ENCODE measurements at regions not wholly inside any gene's neighbourhood (a gene's known extent, or its start where the extent isn't known, plus 50 kb on each side); places are given as distances from the start of the nearest gene placed in this dataset.
"Not testable (repeated sequence)": the region's sequence is repeated elsewhere in the genome, so short reads cannot be mapped to it uniquely, and the experiment has no call there.

DNA sequence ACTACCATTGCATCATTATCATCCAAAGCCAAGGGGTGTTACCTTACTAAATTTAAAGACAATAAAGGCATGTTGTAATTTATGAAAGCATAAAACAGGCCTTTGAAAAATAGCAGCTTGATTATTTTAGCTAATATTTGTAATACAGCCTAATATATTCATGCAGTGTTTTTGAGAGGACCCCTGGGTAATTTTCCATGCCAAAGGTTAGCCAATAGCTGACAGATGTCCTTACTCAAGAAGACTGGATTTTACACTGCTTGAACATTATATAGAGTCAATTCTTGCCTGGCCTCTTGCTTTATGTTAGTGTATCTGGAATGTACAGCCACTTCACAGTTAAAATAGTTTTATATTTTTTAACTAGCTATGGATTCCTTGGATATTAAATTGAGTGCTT lies 337.8 kb upstream of the PAPPA start:
- no peaks in the 10 kb centered on the region for H3F3A ChIP-seq (ENCODE audit: low read depth)
- H3K9me3 ChIP-seq (ENCODE audit: insufficient read depth, low read depth, low read length), result peaks cover 6% of the 10 kb centered on the region; the same call in 1 of the 2 replicates
- no peak overlapping the region for H2AFZ ChIP-seq (ENCODE audit: low read length)
- H3K79me2 ChIP-seq (ENCODE audit: insufficient read depth, low read length), result no peaks in the 10 kb centered on the region
- no peak overlapping the region for H3K4me2 ChIP-seq (ENCODE audit: low read depth, low read length, poor library complexity, severe bottlenecking)
- H3K9me2 ChIP-seq (replicated peaks; ENCODE audit: low read depth, low read length), result no peaks in the 10 kb centered on the region
- no peaks in the 10 kb centered on the region for H3K4me1 ChIP-seq (ENCODE audit: insufficient read depth, low read length, poor library complexity, severe bottlenecking)
- no peaks in the 10 kb centered on the region for H4K20me1 ChIP-seq (ENCODE audit: insufficient read depth, low read length, poor library complexity, severe bottlenecking)
- no peaks in the 10 kb centered on the region for H3K27me3 ChIP-seq (ENCODE audit: insufficient read depth, low read length, poor library complexity, severe bottlenecking)
- H3K36me3 ChIP-seq (ENCODE audit: insufficient read depth, low read length), result no peaks in the 10 kb centered on the region
- TF ChIP-seq, protein P1, sequence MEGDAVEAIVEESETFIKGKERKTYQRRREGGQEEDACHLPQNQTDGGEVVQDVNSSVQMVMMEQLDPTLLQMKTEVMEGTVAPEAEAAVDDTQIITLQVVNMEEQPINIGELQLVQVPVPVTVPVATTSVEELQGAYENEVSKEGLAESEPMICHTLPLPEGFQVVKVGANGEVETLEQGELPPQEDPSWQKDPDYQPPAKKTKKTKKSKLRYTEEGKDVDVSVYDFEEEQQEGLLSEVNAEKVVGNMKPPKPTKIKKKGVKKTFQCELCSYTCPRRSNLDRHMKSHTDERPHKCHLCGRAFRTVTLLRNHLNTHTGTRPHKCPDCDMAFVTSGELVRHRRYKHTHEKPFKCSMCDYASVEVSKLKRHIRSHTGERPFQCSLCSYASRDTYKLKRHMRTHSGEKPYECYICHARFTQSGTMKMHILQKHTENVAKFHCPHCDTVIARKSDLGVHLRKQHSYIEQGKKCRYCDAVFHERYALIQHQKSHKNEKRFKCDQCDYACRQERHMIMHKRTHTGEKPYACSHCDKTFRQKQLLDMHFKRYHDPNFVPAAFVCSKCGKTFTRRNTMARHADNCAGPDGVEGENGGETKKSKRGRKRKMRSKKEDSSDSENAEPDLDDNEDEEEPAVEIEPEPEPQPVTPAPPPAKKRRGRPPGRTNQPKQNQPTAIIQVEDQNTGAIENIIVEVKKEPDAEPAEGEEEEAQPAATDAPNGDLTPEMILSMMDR (conservative IDR thresholded peaks at IDR 0.05; ENCODE audit: low read length), result no peak
- no peak for TF ChIP-seq EZH2phosphoT487 (IDR thresholded peaks at IDR 0.05; ENCODE audit: borderline replicate concordance)
- H3K9ac ChIP-seq (ENCODE audit: low read depth, low read length, poor library complexity, severe bottlenecking), result no peak overlapping the region
- H3K4me3 ChIP-seq (ENCODE audit: low read length, poor library complexity, severe bottlenecking), result no peak overlapping the region

DNA sequence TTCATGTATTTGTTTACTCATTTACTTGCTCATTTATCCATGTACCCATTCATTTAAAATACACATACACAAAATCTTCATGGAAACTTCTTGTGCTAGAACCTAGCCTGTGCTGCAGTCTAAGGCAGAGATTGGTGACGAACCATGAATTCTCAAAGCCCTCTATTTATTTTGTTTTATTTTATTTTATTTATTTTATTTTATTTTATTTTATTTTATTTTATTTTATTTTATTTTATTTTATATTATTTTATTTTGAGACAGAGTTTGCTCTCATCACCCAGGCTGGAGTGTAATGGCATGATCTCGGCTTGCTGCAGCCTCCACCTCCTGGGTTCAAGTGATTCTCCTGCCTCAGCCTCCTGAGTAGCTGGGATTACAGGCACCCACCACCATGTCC lies 334.9 kb upstream of the PAPPA start:
- H3K4me1 ChIP-seq (ENCODE audit: insufficient read depth, low read length, poor library complexity, severe bottlenecking); H2AFZ ChIP-seq (ENCODE audit: low read length); H3K27me3 ChIP-seq (ENCODE audit: insufficient read depth, low read length, poor library complexity, severe bottlenecking); H3K9me2 ChIP-seq (replicated peaks; ENCODE audit: low read depth, low read length); H3K79me2 ChIP-seq (ENCODE audit: insufficient read depth, low read length); H4K20me1 ChIP-seq (ENCODE audit: insufficient read depth, low read length, poor library complexity, severe bottlenecking); H3K36me3 ChIP-seq (ENCODE audit: insufficient read depth, low read length); H3F3A ChIP-seq (ENCODE audit: low read depth); H3K9ac ChIP-seq (ENCODE audit: low read depth, low read length, poor library complexity, severe bottlenecking); H3K4me2 ChIP-seq (ENCODE audit: low read depth, low read length, poor library complexity, severe bottlenecking); H3K4me3 ChIP-seq (ENCODE audit: low read length, poor library complexity, severe bottlenecking): not testable (repeated sequence)
- peaks cover 10% of the 10 kb centered on the region; the same call in 1 of the 2 replicates for H3K9me3 ChIP-seq (ENCODE audit: insufficient read depth, low read depth, low read length)

DNA sequence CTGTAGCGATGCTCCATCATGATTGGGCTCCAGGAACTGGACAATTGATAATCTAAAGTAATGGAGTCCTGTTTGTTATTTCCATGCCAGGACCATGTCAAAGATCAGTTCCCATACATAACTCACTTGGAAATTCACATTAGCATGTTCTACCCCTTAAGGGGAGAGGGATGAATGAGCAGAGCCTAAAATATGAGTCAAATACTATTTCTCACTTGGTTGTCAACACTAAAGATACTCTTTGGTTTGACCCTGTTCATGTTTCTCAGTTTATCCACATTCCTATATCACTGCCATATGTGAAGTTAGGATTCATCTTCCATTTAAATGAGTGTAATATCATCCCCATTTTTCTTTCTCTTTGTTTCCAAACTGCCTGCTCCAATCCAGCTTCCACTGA lies 321.6 kb upstream of the PAPPA start:
- Histone ChIP-seq H3K27me3 (ENCODE audit: insufficient read depth, low read length, poor library complexity, severe bottlenecking) (no peaks in the 10 kb centered on the region), H3K9me2 (replicated peaks; ENCODE audit: low read depth, low read length) (no peaks in the 10 kb centered on the region), H3K36me3 (ENCODE audit: insufficient read depth, low read length) (no peaks in the 10 kb centered on the region), H3K4me2 (ENCODE audit: low read depth, low read length, poor library complexity, severe bottlenecking) (no peak overlapping the region), H3K79me2 (ENCODE audit: insufficient read depth, low read length) (no peaks in the 10 kb centered on the region), H3K4me1 (ENCODE audit: insufficient read depth, low read length, poor library complexity, severe bottlenecking) (no peaks in the 10 kb centered on the region), H3K9me3 (ENCODE audit: insufficient read depth, low read depth, low read length) (peaks cover under 1% of the 10 kb centered on the region; the same call in 1 of the 2 replicates), H3F3A (ENCODE audit: low read depth) (no peaks in the 10 kb centered on the region), H3K4me3 (ENCODE audit: low read length, poor library complexity, severe bottlenecking) (no peak overlapping the region), H3K9ac (ENCODE audit: low read depth, low read length, poor library complexity, severe bottlenecking) (no peak overlapping the region), H2AFZ (ENCODE audit: low read length) (no peak overlapping the region), H4K20me1 (ENCODE audit: insufficient read depth, low read length, poor library complexity, severe bottlenecking) (no peaks in the 10 kb centered on the region)
- TF ChIP-seq EZH2phosphoT487 (IDR thresholded peaks at IDR 0.05; ENCODE audit: borderline replicate concordance), result no peak
- TF ChIP-seq, protein P1 (conservative IDR thresholded peaks at IDR 0.05; ENCODE audit: low read length), result no peak

DNA sequence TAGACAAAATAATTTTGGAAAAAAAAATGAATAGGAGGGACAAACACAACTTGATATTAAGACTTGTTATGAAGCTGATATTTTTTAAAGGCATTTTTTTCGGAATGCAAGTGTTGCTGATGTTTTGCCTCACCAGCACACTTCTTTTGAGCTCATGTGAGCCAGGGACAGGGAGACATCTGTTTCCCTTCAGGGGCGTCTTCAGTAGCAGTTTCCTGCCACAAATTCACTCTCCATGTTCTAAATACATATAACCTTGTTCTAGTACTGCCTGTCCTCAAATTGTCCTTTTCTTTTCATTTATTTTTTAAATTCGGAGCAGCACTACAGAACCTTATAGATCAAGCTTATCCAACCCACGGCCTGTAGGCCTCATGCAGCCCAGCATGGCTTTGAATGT lies 316.0 kb upstream of the PAPPA start:
- Histone ChIP-seq H3K9ac (ENCODE audit: low read depth, low read length, poor library complexity, severe bottlenecking) (no peak overlapping the region), H3K4me3 (ENCODE audit: low read length, poor library complexity, severe bottlenecking) (no peak overlapping the region), H3K9me2 (replicated peaks; ENCODE audit: low read depth, low read length) (no peaks in the 10 kb centered on the region), H4K20me1 (ENCODE audit: insufficient read depth, low read length, poor library complexity, severe bottlenecking) (no peaks in the 10 kb centered on the region), H3K27me3 (ENCODE audit: insufficient read depth, low read length, poor library complexity, severe bottlenecking) (no peaks in the 10 kb centered on the region), H3K9me3 (ENCODE audit: insufficient read depth, low read depth, low read length) (no peaks in the 10 kb centered on the region), H3K4me1 (ENCODE audit: insufficient read depth, low read length, poor library complexity, severe bottlenecking) (no peaks in the 10 kb centered on the region), H3K4me2 (ENCODE audit: low read depth, low read length, poor library complexity, severe bottlenecking) (no peak overlapping the region), H3K79me2 (ENCODE audit: insufficient read depth, low read length) (no peaks in the 10 kb centered on the region), H2AFZ (ENCODE audit: low read length) (no peak overlapping the region), H3K36me3 (ENCODE audit: insufficient read depth, low read length) (no peaks in the 10 kb centered on the region), H3F3A (ENCODE audit: low read depth) (no peaks in the 10 kb centered on the region)
- no peak for TF ChIP-seq EZH2phosphoT487 (IDR thresholded peaks at IDR 0.05; ENCODE audit: borderline replicate concordance)
- TF ChIP-seq, protein P1 (conservative IDR thresholded peaks at IDR 0.05; ENCODE audit: low read length), result no peak

All from Loucy (cell line).